Calu3 (cell line): ENCODE measurements at regions not wholly inside any gene's neighbourhood (a gene's known extent, or its start where the extent isn't known, plus 50 kb on each side); places are given as distances from the start of the nearest gene placed in this dataset.

Source experiments
- BruUV-seq: library from RNA; stranded (reverse); fragments of 400-500 nt; replicated peaks from 2 replicates; lab custom pipeline; 2021; lab: Mats Ljungman, UMichigan
- CTCF ChIA-PET: fragments of 300-600 bp; sonication (Branson Sonifier 250); formaldehyde crosslinking; loops from one replicate; lab custom pipeline; 2022; ENCODE audit warnings: antibody characterized with exemption; lab: Charles Lee
- DNase-seq: peaks from one replicate; pipeline ENCODE4 v3.0.0; 2022
- H3K27ac Mint-ChIP-seq: one replicate; pipeline ENCODE4 v1.8.0; 2022; ENCODE audit warnings: mixed read lengths; ENCODE audit not compliant: unreplicated experiment
- H3K27me3 Mint-ChIP-seq: one replicate; pipeline ENCODE4 v1.8.0; 2022; ENCODE audit warnings: mixed read lengths; ENCODE audit not compliant: unreplicated experiment
- H3K36me3 Mint-ChIP-seq: one replicate; pipeline ENCODE4 v1.8.0; 2022; ENCODE audit warnings: mild to moderate bottlenecking, moderate library complexity, mixed read lengths; ENCODE audit not compliant: insufficient read depth, unreplicated experiment
- H3K4me1 Mint-ChIP-seq: one replicate; pipeline ENCODE4 v1.8.0; 2022; ENCODE audit warnings: mild to moderate bottlenecking, low read depth, mixed read lengths; ENCODE audit not compliant: unreplicated experiment
- H3K4me3 Mint-ChIP-seq: one replicate; pipeline ENCODE4 v1.8.0; 2022; ENCODE audit warnings: mild to moderate bottlenecking, low read depth, moderate library complexity, mixed read lengths; ENCODE audit not compliant: unreplicated experiment
- H3K9me3 Mint-ChIP-seq: one replicate; pipeline ENCODE4 v1.8.0; 2022; ENCODE audit warnings: low read depth, mixed read lengths; ENCODE audit not compliant: unreplicated experiment
- intact Hi-C: fragments of 100-400 bp; cut with micrococcal nuclease; formaldehyde crosslinking; loops from one replicate; pipeline ENCODE4 v1.10.0; 2022; ENCODE audit not compliant: unreplicated experiment
- TF ChIP-seq, protein P1 (sequence below): fragments of 200-600 bp; IDR thresholded peaks from one replicate; pipeline ENCODE4 v1.8.0; 2022; ENCODE audit warnings: antibody characterized with exemption; ENCODE audit not compliant: unreplicated experiment

GRCh38 chr10:8705415-8705814, 650.9 kb downstream of the GATA3 start:
- H3K36me3 Mint-ChIP-seq = peaks cover 7% of the 10 kb centered on the region
- H3K27me3 Mint-ChIP-seq = no peaks in the 10 kb centered on the region
- peaks cover 23% of the 10 kb centered on the region for H3K4me1 Mint-ChIP-seq
- no TSS peak for BruUV-seq
- TF ChIP-seq, protein P1, sequence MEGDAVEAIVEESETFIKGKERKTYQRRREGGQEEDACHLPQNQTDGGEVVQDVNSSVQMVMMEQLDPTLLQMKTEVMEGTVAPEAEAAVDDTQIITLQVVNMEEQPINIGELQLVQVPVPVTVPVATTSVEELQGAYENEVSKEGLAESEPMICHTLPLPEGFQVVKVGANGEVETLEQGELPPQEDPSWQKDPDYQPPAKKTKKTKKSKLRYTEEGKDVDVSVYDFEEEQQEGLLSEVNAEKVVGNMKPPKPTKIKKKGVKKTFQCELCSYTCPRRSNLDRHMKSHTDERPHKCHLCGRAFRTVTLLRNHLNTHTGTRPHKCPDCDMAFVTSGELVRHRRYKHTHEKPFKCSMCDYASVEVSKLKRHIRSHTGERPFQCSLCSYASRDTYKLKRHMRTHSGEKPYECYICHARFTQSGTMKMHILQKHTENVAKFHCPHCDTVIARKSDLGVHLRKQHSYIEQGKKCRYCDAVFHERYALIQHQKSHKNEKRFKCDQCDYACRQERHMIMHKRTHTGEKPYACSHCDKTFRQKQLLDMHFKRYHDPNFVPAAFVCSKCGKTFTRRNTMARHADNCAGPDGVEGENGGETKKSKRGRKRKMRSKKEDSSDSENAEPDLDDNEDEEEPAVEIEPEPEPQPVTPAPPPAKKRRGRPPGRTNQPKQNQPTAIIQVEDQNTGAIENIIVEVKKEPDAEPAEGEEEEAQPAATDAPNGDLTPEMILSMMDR = no peak
- intact Hi-C loops = loop anchor here (10.0 kb wide), 1 partner anchor 341 kb away; no protein-coding TSS in a partner anchor
- DNase-seq = no peak
- CTCF ChIA-PET = no interaction called here
- H3K4me3 Mint-ChIP-seq = no peak overlapping the region
- no peak overlapping the region for H3K27ac Mint-ChIP-seq
- no peaks in the 10 kb centered on the region for H3K9me3 Mint-ChIP-seq

- H3K4me3 Mint-ChIP-seq = no peak overlapping the region
- no peak overlapping the region for H3K27ac Mint-ChIP-seq
- CTCF ChIA-PET = no interaction called here
- no peak for DNase-seq
- no TSS peak for BruUV-seq
- H3K4me1 Mint-ChIP-seq = no peaks in the 10 kb centered on the region
- peaks cover 4% of the 10 kb centered on the region for H3K9me3 Mint-ChIP-seq
- H3K27me3 Mint-ChIP-seq = no peaks in the 10 kb centered on the region
- no peaks in the 10 kb centered on the region for H3K36me3 Mint-ChIP-seq
- intact Hi-C loops = no loop called here
- TF ChIP-seq, protein P1 = no peak
Measured at GRCh38 chr10:8712656-8713055, 658.2 kb downstream of the GATA3 start.

DNA sequence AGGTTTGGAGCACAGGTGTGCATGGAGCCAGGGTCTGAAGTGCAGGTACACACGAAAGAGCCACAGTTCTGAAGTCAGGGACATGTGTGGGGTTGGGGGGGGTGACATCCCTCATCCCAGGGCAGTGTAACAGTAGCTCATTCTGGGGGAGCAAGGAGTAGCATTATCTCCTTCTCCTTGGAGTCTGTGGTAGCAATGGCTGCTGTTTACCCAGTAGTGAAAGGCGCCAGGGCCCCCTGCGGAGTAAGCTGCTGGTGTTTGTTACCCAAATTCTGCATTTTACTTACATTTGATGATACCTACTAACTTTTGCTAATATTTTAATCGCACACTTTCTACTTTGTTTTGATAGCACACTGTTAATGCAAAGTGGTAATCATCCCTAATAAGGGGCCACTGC, 665.5 kb downstream of the GATA3 start:
- CTCF ChIA-PET = no interaction called here
- intact Hi-C loops = no loop called here
- Mint-ChIP-seq H3K9me3 (peaks cover 7% of the 10 kb centered on the region), H3K27ac (no peak overlapping the region), H3K4me3 (no peak overlapping the region), H3K36me3 (no peaks in the 10 kb centered on the region), H3K27me3 (no peaks in the 10 kb centered on the region), H3K4me1 (peaks cover 12% of the 10 kb centered on the region)
- DNase-seq = no peak
- TF ChIP-seq, protein P1 = no peak
- BruUV-seq = no TSS peak

DNA sequence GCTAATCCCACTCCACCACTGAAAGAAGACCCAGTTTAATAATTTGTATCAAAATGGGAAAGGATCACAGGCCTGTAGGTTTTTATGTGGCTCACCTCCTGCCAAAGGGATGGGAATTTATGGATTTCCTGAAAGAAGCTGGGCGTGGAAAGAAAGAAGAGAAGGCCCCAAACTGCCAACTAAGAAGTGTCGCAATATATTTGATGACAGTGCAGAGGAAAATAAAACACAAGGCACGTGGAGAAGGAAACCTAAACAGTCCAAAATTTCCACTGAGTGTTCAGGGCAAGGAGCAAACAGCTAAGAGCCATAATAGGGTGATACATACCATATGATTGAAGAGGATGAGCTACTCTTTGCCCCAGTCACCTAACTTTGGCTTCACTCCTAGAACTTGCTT, 667.2 kb downstream of the GATA3 start:
- DNase-seq = no peak
- Mint-ChIP-seq H3K36me3 (no peaks in the 10 kb centered on the region), H3K4me1 (peaks cover 12% of the 10 kb centered on the region), H3K27ac (no peak overlapping the region), H3K4me3 (no peak overlapping the region), H3K27me3 (no peaks in the 10 kb centered on the region), H3K9me3 (peaks cover 7% of the 10 kb centered on the region)
- CTCF ChIA-PET = interaction anchor here (0.5 kb wide), 1 partner anchor 11 kb away, joined by 5 read pairs; no protein-coding TSS in a partner anchor
- intact Hi-C loops = no loop called here
- TF ChIP-seq, protein P1 = no peak
- BruUV-seq = no TSS peak
